IPS DF 4.7 (cell line): ENCODE measurements at regions not wholly inside any gene's neighbourhood (a gene's known extent, or its start where the extent isn't known, plus 50 kb on each side); places are given as distances from the start of the nearest gene placed in this dataset.

Experiments used
- DNase-seq: peaks from one replicate; pipeline ENCODE4 v3.0.0-alpha.2; 2013; ENCODE audit warnings: low spot score; ENCODE audit errors: extremely low read depth

DNA sequence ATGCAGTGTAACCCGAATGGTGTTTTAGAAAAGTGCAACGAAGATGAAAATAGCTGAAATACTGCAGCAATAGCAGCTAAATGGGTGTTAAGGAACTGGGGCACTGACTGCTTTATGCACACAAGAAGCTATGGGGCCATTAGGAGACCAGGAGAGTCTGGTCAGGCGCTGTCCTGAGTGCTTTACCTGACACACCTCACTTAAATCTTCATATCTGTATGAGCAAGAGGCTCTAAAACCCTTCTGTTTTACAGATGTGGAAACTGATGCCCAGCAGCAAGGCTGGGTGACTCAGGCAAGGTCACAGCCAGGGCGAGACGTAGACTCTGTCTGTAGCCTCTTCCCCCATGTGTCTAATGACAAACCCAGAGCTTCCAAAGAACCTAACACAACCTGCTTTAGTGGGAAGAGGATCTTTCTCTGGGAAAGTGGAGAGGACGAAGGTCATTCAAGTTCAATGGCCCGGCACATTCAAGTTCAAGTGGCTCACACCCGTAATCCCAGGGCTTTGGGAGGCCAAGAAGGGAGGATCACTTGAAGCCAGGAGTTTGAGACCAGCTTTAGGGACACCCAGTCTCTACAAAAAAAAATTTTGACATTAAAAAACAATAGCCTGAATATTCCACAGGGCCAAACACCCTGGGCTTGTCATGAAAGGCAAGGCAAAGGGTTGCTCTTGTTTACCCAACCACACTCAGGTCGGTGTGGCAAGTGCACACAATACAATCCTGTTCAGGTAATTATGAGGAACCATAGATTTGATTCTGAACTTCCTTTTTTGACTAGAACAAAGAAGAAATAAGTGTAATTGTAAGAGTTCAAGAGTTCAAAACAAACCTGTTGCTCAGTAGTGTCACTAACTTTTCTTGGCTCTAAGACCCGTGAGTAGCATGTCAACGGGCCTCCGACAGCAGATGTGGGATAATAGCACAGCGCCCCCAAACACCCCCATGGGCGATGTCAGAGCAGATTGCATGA is 53.7 kb upstream of the KLF6 start:
- DNase-seq = no peak

DNA sequence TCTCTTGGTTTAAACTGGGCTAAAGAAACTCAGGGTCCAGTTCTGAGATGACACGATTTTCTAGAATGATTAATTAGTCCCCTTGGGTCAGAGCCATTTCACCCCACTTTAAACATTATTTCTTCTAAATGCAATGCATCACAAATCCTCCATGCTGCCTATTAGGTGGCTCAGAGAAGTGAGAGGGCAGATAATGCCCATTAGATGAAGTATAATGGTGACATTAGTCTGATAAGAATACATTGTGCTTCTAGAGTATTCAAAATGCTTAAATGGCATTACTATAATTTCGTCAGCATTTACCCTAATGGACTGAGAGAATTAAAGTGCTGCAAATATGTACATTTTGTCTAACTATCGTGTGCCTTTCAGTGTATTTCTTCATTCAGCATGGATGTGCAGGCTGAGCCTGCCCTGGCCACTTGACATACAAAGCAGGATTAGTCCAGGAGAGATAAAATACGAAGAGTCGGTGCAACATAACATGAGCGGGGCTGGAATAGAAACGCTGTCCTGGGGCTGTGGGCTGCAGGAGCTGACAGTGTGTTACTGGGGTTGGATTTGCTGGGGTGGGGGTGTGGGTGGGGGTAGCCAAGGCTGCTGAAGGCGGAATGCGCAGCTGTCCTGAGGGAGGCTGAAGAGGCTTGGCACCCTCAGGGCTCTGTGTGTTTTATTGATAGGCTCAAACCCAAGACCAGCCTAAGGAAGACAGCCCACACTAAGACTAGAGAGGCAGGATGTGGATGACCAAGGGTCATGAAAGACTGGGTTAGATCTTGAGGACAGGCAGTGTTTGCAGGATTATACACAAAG is 52.8 kb upstream of the KLF6 start:
- DNase-seq = no peak

DNA sequence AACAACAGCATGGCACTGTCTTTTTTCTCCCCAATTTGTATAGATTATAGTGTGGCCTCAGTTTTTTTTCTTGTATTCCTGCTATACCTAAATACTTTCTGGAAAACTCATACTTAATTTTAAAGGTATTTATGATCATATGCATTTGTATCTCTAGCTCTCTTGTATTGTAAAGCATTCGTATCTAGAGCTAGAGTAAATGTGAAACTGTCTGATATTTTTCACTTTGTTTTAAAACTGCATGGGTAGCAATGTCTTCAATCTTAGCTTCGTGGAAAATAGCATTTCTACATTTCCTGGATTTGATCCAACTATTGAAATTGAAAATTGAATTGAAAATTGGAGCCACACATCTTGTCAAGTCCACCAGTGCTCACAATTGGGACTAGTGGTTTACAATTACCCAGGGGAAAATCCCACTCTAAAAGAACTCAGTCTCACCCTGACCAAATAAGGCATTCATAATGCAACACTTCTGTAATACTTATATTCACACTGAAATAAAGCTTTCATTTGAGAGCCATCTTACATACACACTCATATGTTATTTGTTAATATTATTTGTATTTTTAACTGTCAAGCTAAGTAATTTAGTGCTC is 51.3 kb upstream of the KLF6 start:
- DNase-seq = no peak

DNA sequence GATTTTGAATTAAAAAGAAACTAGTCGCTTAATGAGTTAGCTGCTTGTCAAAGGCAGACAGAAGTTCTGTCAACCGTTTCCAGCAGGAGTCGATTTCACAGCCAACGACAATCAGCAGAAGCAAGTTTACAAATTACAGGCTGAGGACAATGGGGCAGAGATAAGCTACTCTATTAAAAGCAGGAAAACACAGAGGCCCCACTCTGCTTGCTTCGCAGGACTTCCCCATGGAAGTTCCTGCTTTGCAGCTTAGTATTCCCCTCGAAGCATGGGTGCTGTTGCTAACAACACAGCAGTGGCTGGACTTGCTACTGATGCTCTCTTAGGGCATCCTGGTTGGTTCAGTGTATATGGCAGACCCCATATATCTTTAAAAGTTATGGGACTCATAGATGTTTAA is 50.8 kb upstream of the KLF6 start:
- no peak for DNase-seq

DNA sequence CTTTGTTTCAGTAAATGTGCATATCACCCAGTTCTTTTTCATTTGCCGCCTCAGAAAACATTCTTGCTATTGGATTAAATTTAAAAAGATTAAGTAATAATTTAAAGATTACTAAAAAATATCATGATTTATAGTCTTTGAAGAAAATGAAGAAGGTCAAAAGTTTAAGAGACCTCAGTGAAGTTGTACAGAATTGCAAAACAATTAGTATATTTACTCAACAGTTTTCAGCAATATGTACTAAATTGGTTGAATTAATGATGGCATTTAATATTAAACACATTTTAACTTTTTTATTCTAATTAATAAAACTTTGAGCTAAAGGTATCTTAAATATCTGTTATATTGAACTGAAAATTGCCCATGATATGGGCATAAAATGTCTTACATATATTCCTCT is 49.9 kb upstream of the KLF6 start:
- DNase-seq = no peak
